ENCODE measurements at regions not wholly inside any gene's neighbourhood (a gene's known extent, or its start where the extent isn't known, plus 50 kb on each side); places are given as distances from the start of the nearest gene placed in this dataset.

- TF ChIP-seq CTCF (IDR thresholded peaks at IDR 0.05; ENCODE audit: poor library complexity) (no peak), EZH2phosphoT487 (IDR thresholded peaks at IDR 0.05; ENCODE audit: low read depth, severe bottlenecking, unreplicated experiment) (no peak), EZH2 (IDR thresholded peaks at IDR 0.05; ENCODE audit: borderline replicate concordance) (no peak)
Observed at GRCh38 chr2:128876986-128877983, 558.6 kb upstream of the HS6ST1 start.
